GM18907 (cell line): ENCODE measurements at regions not wholly inside any gene's neighbourhood (a gene's known extent, or its start where the extent isn't known, plus 50 kb on each side); places are given as distances from the start of the nearest gene placed in this dataset.
"Not testable (repeated sequence)": the region's sequence is repeated elsewhere in the genome, so short reads cannot be mapped to it uniquely, and the experiment has no call there.

ENCODE experiments used
- ATAC-seq: cut with Tn5 transposase; IDR thresholded peaks from one replicate; pipeline ENCODE4 v1.9.1; 2021; ENCODE audit warnings: mild to moderate bottlenecking, moderate library complexity; ENCODE audit not compliant: unreplicated experiment

- ATAC-seq = no peak
Measured at GRCh38 chr4:19650903-19651864, 600.5 kb upstream of the SLIT2 start.

GRCh38 chr4:19645589-19645988 lies 606.1 kb upstream of the SLIT2 start:
- no peak for ATAC-seq

GRCh38 chr4:19636451-19636850 lies 615.3 kb upstream of the SLIT2 start:
- ATAC-seq = no peak

- no peak for ATAC-seq
Measured at GRCh38 chr4:19631814-19632213, 619.9 kb upstream of the SLIT2 start.

- no peak for ATAC-seq
Measured at GRCh38 chr4:19623866-19624265, 627.8 kb upstream of the SLIT2 start.

GRCh38 chr4:19615086-19615689 lies 636.5 kb upstream of the SLIT2 start:
- ATAC-seq = no peak

GRCh38 chr4:19614171-19614570 lies 637.5 kb upstream of the SLIT2 start:
- no peak for ATAC-seq

- ATAC-seq = no peak
Measured at GRCh38 chr4:19596342-19596741, 655.4 kb upstream of the SLIT2 start.

GRCh38 chr4:19592391-19592790 lies 659.3 kb upstream of the SLIT2 start:
- no peak for ATAC-seq

- no peak for ATAC-seq
Measured at GRCh38 chr4:19583827-19584569, 667.7 kb upstream of the SLIT2 start.

- no peak for ATAC-seq
Measured at GRCh38 chr4:19580095-19580494, 671.6 kb upstream of the SLIT2 start.

GRCh38 chr4:19579608-19580007 lies 672.1 kb upstream of the SLIT2 start:
- ATAC-seq = no peak

GRCh38 chr4:19577097-19577496 lies 674.6 kb upstream of the SLIT2 start:
- ATAC-seq = no peak

GRCh38 chr4:19575924-19576323 lies 675.8 kb upstream of the SLIT2 start:
- no peak for ATAC-seq

GRCh38 chr4:19566041-19566440 lies 685.7 kb upstream of the SLIT2 start:
- ATAC-seq = no peak

- no peak for ATAC-seq
Measured at GRCh38 chr4:19562456-19562855, 689.2 kb upstream of the SLIT2 start.

GRCh38 chr4:19557161-19557560 lies 694.5 kb upstream of the SLIT2 start:
- no peak for ATAC-seq

- not testable (repeated sequence) for ATAC-seq
Measured at GRCh38 chr4:19556276-19556675, 695.4 kb upstream of the SLIT2 start.

- no peak for ATAC-seq
Measured at GRCh38 chr4:19547463-19547862, 704.2 kb upstream of the SLIT2 start.

GRCh38 chr4:19544446-19545125 lies 707.1 kb upstream of the SLIT2 start:
- no peak for ATAC-seq
